HG03354 (cell line): ENCODE measurements at regions not wholly inside any gene's neighbourhood (a gene's known extent, or its start where the extent isn't known, plus 50 kb on each side); places are given as distances from the start of the nearest gene placed in this dataset.

Source experiments
- ATAC-seq: cut with Tn5 transposase; IDR thresholded peaks from one replicate; pipeline ENCODE4 v1.9.1; 2021; ENCODE audit warnings: mild to moderate bottlenecking; ENCODE audit not compliant: unreplicated experiment, poor library complexity, severe bottlenecking

DNA sequence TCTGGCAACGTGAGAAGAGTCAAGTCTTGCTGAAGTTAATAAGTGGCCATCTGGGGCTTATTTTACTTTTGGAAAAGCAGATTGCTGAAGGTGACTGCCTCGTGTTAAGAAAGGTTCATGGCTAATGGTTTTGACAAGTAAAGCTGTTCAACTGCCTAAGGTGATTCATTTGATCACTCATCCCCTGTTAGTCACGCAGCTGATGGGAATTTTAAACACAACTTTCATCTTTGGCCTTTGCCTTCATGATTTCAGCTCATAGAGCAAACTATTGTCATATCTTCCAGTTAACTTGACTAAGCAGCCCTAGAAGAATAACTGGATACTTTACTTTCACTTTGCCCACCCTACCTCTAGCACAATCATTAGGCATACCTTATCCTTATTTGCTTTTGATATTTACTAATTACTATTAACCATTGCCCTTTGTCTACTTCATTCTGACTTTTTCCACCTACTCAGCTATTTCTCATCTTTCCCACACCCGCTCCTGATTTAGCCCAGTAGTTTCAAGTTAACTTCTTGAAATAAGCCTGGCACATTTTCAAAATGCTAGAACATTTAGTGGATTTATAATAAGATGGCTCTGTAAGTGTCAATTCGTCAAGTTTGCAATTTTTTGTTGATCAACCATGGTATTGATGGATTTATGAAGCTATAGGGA, 170.6 kb upstream of the S100G start:
- no peak for ATAC-seq

GRCh38 chrX:16480049-16480448, 169.9 kb upstream of the S100G start:
- no peak for ATAC-seq

DNA sequence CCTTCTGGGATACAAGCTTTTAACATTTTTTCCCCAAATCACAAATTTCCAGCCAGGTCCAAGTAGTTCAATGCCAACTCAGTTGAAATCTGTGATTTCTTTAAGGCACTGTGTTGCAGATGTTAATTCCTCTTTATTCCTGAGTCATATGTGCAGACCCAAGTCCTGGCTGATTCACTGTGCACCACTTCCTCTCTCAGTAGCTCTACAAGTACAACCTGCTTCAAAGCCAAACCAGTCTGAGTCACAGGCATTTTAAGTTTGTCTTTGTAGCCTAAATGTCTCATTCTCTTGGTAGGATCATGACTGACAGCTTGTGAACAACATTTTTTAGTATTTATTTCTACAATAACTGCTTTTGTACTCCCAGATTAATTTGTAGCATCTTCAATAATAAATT, 165.6 kb upstream of the S100G start:
- ATAC-seq: no peak

GRCh38 chrX:16487620-16488385, 162.2 kb upstream of the S100G start:
- ATAC-seq: no peak

GRCh38 chrX:16488959-16489358, 161.0 kb upstream of the S100G start:
- ATAC-seq: no peak

- ATAC-seq: no peak
Measured at GRCh38 chrX:16491461-16491860, 158.5 kb upstream of the S100G start.

- ATAC-seq: no peak
Measured at GRCh38 chrX:16496175-16496574, 153.8 kb upstream of the S100G start.

DNA sequence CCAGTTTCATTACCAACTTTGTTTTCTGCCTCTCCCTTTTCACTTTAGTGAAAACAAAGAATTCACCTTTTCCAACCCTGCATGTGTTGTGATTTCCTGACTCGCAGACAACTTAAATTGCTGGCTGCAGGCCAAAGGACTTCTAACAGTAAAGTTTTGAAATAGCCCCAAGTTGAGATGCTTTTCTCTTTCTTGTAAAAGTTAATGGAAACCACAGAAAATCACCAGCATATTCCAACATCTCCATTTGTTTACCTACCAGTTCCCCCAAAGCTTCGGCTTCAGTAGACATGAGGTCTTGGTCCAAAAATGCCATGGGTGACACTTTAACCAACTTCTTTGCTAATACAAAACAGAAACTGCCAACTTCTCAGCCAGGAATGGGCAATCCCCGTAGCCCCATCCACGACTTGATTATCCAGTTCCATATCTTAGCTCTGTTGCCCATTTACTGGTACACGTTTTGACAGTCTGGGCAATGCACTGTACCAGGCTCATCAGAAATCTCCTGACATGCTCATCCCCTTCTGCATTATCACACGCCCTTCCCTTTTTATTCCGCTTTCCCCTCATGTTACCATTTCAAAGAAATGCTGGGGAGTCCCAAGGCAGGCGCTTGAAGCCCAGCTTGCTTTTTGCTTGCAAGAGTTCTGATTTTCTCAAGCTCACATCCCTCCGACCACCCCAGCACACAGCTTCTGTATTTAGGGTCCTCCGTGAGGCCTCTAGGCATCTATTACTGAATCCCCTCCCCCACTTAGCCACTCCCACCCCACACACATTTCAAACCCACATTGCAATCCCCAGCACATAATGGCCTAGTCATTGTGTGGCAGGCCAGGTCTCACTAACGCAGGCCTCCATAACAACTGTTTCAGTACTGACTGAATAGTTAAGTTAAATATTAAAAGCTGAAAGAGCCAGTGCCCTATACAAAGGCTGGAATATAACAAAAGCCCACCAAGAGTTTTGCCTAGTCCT, 137.9 kb upstream of the S100G start:
- ATAC-seq: no peak

- no peak for ATAC-seq
Measured at GRCh38 chrX:16516232-16516876, 133.6 kb upstream of the S100G start.

DNA sequence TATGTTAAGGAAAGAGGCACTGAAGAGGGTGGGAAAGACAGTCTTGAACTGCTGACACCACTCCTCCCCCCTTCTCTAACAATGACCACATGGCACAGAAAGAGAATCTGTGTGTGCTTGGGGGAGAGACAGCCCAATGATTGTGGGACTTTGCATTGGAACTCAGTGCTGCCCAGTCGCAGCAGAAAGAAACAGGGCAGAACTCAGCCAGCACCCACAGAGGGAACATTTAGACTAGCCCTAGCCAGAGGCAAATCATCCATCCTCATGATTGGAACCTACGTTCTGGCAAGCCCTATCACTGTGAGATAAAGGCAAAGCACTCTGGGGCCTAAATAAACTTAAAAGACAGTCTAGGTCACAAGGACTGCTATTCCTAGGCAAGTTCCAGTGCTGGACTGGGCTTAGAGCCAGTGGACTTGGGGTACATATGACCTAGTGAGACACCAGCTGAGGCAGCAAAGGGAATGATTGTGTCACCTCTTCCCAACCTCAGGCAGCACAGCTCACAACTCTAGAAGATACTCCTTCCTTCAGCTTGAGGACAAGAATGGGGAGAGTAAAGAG, 132.8 kb upstream of the S100G start:
- ATAC-seq: no peak

DNA sequence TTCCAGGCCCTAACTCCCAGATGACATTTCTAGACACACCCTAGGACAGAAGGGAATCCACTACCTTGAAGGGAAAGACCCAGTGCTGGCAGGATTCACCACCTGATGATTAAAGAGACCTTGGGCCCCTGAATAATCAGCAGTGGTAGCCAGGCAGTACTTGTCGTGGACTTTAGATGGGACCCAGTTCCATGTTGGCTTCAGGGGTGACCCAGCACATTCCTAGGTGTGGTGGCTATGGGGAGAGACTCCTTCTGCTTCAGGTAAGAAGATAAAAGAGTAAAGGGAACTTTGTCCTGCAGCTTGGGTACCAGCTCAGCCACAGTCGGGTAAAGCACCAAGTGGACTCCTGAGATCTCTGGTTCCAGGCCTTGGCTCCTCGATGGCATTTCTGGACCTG, 131.8 kb upstream of the S100G start:
- no peak for ATAC-seq

- no peak for ATAC-seq
Measured at GRCh38 chrX:16524316-16524715, 125.6 kb upstream of the S100G start.

DNA sequence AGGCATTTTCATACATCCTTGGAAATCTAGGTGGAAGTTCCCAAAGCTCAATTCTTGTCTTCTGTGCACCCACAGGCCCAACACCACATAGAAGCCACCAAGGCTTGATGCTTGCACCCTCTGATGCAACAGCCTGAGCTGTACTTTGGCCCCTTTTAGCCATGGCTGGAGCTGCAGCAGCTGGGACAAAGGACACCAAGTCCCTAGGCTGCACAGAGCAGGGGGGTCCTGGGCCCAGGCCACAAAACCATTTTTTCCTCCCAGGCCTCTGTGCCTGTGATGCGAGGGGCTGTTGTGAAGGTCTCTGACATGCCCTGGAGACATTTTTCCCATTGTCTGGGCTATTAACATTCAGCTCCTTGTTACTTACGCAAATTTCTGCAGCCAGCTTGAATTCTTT, 124.0 kb upstream of the S100G start:
- ATAC-seq: no peak

GRCh38 chrX:16528620-16529019, 121.3 kb upstream of the S100G start:
- no peak for ATAC-seq
